ENCODE measurements at regions not wholly inside any gene's neighbourhood (a gene's known extent, or its start where the extent isn't known, plus 50 kb on each side); places are given as distances from the start of the nearest gene placed in this dataset.
"Not testable (repeated sequence)": the region's sequence is repeated elsewhere in the genome, so short reads cannot be mapped to it uniquely, and the experiment has no call there.

DNA sequence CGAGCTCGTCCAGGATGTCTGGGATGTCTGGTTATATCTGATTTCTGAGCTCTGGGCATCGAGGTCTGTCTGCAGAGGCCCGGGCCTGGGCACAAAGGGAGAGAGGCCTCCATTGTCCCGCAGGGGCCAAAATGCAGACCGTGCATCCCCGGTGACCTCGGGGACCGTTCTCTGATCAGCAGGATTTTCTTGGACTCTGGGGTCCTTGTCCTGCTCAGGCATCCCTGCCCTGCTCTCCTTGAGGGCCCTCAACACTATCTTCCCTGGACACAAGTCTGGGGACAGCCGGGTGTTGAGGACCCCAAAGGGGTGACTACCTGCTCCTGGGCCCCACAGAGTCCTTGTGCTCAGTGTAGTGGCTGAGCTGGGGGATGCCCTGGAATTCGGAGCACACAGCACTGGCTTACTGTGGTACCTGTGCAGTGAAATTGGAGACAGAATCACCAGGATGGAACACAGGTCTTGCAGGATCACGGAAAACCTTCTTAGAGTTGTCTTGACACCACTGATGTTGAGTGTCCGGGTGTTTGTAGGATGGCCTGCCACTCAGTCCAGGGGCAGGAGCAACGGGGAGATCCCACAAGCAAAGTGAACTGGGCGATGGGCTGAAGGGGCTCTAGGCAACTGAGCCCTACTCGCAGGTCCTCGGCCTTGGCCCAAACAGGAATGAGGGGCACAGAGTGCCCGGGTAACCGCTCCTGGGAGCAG lies 1369.2 kb downstream of the CDH12 start:
- not testable (repeated sequence) for DNase-seq (ENCODE audit: low spot score)

DNA sequence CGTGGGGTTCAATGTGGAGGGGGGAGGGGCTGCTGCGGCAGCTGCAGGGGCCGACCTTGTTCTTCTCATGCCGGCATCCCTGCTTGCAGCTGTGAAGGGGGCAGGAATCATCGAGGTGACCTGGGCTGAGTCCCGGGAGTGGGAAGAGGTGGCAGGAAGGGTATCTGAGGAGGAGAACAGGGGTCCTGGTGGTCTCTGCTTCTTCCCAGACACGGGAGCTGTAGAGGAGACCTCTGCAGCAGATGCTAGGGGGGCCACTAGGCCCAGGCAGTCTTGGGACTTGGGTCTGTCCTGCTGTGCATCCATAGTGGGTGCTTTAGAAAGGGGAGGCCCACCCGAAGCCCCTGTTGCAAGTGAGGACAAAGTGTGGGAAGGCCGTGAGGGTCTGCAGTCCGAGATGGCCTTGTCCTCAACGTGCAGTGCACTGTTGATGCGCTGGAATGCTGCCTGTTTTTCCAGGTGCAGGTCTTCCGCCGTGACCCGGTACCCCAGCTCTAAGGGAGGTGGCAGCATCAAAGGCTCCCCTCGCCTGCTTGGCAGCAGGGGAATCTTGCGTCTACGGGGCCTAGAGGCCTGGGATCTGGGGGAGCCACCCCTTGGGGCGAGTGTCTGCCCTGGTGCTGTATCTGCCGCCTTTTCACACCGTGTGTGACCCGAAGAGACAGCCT lies 1370.0 kb downstream of the CDH12 start:
- not testable (repeated sequence) for DNase-seq (ENCODE audit: low spot score)

- DNase-seq (ENCODE audit: low spot score): not testable (repeated sequence)
These were observed 1370.6 kb downstream of the CDH12 start for GRCh38 chr5:21482522-21482921.

DNA sequence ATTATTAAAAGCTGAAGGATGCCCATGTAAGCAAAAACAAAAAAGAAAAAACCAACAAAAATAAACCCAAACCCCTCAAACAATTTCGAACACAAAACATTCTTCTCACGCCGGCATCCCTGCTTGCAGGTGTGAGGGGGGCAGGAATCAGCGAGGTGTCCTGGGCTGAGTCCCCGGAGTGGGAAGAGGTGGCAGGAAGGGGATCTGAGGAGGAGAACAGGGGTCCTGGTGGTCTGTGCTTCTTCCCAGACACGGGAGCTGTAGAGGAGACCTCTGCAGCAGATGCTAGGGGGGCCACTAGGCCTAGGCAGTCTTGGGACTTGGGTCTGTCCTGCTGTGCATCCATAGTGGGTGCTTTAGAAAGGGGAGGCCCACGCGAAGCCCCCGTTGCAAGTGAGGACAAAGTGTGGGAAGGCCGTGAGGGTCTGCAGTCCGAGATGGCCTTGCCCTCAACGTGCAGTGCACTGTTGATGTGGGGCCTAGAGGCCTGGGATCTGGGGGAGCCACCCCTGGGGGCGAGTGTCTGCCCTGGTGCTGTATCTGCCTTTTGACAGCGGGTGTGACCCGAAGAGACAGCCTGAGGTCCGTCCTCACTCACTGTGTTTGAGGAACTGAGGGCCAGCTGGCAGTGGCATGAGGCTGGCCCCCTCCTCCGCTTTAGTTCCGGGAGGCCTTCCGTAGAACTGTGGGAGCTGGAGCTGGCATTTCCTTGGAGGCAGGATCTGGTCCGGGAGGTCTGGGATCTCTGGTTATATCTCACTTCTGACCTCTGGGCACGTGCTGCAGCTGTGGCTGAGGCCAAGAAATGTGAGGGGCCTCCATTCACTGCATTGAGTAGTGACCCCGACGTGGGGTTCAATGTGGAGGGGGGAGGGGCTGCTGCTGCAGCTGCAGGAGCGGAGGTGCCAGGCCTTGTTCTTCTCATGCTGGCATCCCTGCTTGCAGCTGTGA lies 1371.5 kb downstream of the CDH12 start:
- DNase-seq (ENCODE audit: low spot score): not testable (repeated sequence)

- not testable (repeated sequence) for DNase-seq (ENCODE audit: low spot score)
These were observed 1373.1 kb downstream of the CDH12 start for GRCh38 chr5:21480054-21480453.

GRCh38 chr5:21473981-21474380 lies 1379.2 kb downstream of the CDH12 start:
- not testable (repeated sequence) for DNase-seq (ENCODE audit: low spot score)

- not testable (repeated sequence) for DNase-seq (ENCODE audit: low spot score)
These were observed 1379.7 kb downstream of the CDH12 start for GRCh38 chr5:21473436-21473835.

GRCh38 chr5:21471691-21472090 lies 1381.5 kb downstream of the CDH12 start:
- DNase-seq (ENCODE audit: low spot score): not testable (repeated sequence)

GRCh38 chr5:21469523-21470101 lies 1383.5 kb downstream of the CDH12 start:
- DNase-seq (ENCODE audit: low spot score): not testable (repeated sequence)

DNA sequence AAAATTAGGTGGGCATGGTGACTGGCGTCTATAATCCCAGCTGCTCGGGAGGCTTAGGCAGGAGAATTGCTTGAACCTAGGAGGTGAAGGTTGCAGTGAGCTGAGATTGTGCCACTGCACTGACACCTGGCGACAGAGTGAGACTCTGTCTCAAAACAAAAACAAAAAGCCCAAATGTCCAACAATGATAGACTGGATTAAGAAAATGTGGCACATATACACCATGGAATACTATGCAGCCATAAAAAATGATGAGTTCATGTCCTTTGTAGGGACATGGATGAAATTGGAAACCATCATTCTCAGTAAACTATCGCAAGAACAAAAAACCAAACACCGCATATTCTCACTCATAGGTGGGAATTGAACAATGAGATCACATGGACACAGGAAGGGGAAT lies 1385.6 kb downstream of the CDH12 start:
- not testable (repeated sequence) for DNase-seq (ENCODE audit: low spot score)

GRCh38 chr5:21459744-21460073 lies 1393.4 kb downstream of the CDH12 start:
- DNase-seq (ENCODE audit: low spot score): not testable (repeated sequence)

DNA sequence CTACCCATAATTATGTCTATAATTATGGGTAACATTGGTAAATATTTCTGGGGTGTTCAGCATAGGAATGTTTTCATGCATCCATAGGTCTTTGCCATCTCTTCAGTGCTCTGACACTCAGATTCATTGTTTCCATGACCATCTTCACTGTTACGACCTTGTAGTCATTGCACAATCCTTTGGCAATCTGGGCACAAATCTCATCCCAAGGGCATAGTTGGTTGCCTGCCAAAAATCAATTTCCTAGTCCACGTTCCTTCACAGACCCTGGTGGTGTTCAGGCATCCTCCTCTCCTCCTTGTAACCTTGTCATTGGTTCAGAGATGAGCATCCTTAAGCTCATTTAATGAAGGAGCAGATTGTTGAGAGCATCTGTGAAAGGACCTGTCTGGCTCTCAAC lies 1400.7 kb downstream of the CDH12 start:
- DNase-seq (ENCODE audit: low spot score): no peak

- DNase-seq (ENCODE audit: low spot score): no peak
These were observed 1420.5 kb downstream of the CDH12 start for GRCh38 chr5:21432646-21433045.

GRCh38 chr5:21424907-21425306 lies 1428.2 kb downstream of the CDH12 start:
- DNase-seq (ENCODE audit: low spot score): no peak

DNA sequence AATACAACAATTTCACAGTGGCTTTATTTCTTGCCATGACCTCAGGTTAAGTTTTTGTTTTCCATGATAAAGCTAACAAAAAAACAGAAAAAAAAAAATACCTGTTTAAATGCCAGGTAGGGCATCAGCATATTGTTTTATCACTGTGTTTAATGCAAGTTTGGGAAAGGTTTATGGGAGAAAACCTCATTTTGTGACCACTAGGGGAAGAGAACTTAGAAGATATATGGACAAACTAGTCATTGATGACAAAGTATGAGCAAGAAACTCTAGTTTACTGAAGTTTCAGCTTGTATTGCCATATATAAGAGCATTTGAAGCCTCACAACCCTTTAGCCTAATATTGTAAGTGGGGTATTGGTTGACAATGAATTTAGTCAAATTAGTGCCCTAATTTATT lies 1431.4 kb upstream of the CDH18 start:
- no peak for DNase-seq (ENCODE audit: low spot score)

DNA sequence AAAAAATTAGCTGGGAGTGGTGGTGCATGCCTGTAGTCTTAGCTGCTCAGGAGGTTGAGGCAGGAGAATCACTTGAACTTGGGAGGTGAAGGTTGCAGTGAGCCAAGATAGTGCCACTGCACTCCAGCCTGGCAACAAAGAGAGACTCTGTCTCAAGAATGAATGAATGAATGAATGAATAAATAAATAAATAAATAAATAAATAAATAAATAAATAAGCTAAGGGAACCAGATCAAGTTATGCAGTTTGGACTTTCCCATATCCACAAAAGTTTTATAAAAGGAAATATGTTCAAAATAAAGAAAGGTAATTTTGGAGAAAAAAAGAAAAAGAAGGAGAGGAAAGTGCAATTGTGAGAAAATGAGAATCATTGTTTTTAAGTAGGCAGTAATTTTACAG lies 1414.1 kb upstream of the CDH18 start:
- not testable (repeated sequence) for DNase-seq (ENCODE audit: low spot score)

DNA sequence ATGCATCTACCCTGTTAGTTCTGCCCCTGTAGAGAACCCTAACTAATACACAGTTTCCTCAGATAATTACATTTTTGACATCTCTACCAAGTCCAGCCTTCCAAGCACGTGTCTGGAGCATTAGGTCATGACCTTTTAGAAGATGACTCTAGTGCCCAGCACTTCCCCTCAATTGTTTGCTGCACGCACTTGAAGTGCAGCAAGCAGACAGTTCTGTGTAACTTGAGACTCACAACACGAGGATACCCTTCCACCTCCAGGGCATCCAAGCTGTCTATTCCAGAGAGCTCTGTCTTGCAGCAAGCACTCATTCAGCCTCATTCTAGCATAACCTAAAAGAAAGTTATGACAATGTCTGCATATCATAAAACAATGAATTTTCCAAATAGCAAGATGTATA lies 1410.5 kb upstream of the CDH18 start:
- DNase-seq (ENCODE audit: low spot score): no peak

DNA sequence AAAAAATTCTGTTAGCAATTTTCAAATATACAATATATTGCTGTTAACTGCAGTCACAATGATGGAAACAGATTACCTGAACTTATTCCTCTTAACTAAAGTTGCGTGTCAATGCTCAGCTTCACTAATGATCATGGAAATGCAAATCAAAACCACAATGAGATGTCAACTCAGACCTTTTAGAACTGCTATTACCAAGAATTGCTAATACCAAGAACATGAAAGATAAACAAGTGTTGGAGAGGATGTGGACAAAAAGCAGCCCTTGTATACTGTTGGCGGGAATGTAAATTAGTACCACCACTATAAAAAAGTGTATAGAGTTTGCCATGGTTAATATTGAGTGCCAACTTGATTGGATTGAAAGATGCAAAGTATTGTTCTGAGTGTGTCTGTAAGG lies 1409.7 kb upstream of the CDH18 start:
- DNase-seq (ENCODE audit: low spot score): no peak

GRCh38 chr5:21391506-21391905 lies 1403.5 kb upstream of the CDH18 start:
- DNase-seq (ENCODE audit: low spot score): no peak

GRCh38 chr5:21360754-21361153 lies 1372.8 kb upstream of the CDH18 start:
- DNase-seq (ENCODE audit: low spot score): not testable (repeated sequence)

DNA sequence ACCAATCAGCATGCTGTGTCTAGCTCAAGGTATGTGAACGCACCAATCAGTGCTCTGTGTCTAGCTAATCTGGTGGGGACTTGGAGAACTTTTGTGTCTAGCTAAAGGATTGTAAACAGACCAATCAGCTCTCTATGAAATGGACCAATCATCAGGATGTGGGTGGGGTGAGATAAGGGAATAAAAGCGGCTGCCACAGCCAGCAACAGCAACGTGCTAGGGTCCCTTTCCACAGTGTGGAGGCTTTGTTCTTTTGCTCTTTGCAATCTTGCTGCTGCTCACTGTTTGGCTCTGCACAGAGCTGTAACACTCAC lies 1353.9 kb upstream of the CDH18 start:
- peak; percentile 0 for DNase-seq (ENCODE audit: low spot score)
